ENCODE measurements at regions not wholly inside any gene's neighbourhood (a gene's known extent, or its start where the extent isn't known, plus 50 kb on each side); places are given as distances from the start of the nearest gene placed in this dataset.

GRCh38 chr2:181779288-181780021 is 99.1 kb upstream of the NEUROD1 start:
- TF ChIP-seq, protein P1, sequence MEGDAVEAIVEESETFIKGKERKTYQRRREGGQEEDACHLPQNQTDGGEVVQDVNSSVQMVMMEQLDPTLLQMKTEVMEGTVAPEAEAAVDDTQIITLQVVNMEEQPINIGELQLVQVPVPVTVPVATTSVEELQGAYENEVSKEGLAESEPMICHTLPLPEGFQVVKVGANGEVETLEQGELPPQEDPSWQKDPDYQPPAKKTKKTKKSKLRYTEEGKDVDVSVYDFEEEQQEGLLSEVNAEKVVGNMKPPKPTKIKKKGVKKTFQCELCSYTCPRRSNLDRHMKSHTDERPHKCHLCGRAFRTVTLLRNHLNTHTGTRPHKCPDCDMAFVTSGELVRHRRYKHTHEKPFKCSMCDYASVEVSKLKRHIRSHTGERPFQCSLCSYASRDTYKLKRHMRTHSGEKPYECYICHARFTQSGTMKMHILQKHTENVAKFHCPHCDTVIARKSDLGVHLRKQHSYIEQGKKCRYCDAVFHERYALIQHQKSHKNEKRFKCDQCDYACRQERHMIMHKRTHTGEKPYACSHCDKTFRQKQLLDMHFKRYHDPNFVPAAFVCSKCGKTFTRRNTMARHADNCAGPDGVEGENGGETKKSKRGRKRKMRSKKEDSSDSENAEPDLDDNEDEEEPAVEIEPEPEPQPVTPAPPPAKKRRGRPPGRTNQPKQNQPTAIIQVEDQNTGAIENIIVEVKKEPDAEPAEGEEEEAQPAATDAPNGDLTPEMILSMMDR (IDR thresholded peaks at IDR 0.05; ENCODE audit: insufficient read depth, low read length, missing control alignments), result no peak
- H3K4me3 ChIP-seq (ENCODE audit: low read depth, low read length), result no peak overlapping the region
- POLR2A ChIA-PET, result no interaction called here
- CTCF ChIA-PET, result interaction anchor here (1.0 to 1.5 kb wide), 5 partner anchors 8 to 1656 kb away, joined by 3 read pairs; no protein-coding TSS in a partner anchor
- no peak for DNase-seq (ENCODE audit: low read depth, low spot score)

DNA sequence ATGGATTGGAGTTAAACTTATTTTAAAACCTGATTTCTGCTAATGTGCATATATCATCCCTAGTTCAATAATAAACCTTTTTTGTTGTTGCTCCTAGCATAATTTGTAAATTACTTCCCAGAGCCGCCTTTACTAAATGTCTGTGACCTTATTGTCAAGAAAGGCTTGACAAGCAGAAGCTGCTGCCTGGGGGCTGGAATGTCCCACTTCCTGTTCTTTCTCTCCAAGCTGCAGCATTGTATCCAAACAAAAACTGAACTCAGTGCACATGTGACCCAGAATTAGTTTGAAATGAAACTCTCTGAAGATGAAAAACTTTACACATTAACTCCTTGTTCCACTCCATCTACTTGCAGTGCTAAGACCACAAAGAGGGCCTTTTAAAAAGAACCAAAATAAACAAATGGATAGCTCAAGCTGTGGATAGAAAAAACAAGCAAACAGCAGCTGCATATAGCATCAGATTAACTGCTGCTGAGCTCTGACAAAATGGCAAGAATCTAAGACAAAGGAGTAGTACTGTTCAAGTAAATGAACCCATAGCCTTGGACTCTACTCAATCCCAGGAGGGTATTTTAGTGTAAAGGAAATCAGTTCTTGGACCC is 99.8 kb upstream of the NEUROD1 start:
- TF ChIP-seq, protein P1 (IDR thresholded peaks at IDR 0.05; ENCODE audit: insufficient read depth, low read length, missing control alignments), result no peak
- DNase-seq (ENCODE audit: low read depth, low spot score), result no peak
- POLR2A ChIA-PET, result no interaction called here
- CTCF ChIA-PET, result interaction anchor here (0.7 to 1.2 kb wide), 3 partner anchors 9 to 174 kb away, joined by 3 to 4 read pairs (median 3); no protein-coding TSS in a partner anchor
- H3K4me3 ChIP-seq (ENCODE audit: low read depth, low read length), result no peak overlapping the region

DNA sequence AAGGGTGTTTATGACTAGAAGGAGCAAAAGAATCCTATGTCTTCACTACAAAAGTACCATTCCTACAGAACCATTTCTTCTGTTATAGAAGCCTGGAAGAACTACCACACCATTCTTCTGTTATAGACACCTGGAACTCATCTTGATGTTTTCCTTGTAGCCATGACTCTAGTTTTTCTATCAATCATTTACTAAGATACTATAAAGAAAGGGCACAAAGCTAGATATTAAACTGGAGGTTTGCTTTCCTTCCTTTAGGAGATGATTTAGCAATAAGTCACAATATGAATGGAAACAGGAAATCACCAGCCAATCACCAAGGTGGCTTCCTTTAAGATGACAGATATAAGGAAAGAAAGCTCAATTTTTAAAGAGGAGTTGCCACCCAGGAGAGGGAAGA is 100.3 kb upstream of the NEUROD1 start:
- no peak overlapping the region for H3K4me3 ChIP-seq (ENCODE audit: low read depth, low read length)
- POLR2A ChIA-PET, result no interaction called here
- no peak for DNase-seq (ENCODE audit: low read depth, low spot score)
- TF ChIP-seq, protein P1 (IDR thresholded peaks at IDR 0.05; ENCODE audit: insufficient read depth, low read length, missing control alignments), result no peak
- CTCF ChIA-PET, result interaction anchor here (0.7 to 1.2 kb wide), 2 partner anchors 123 to 174 kb away, joined by 3 to 4 read pairs; no protein-coding TSS in a partner anchor

GRCh38 chr2:181781078-181781786 is 100.9 kb upstream of the NEUROD1 start:
- POLR2A ChIA-PET, result no interaction called here
- H3K4me3 ChIP-seq (ENCODE audit: low read depth, low read length), result no peak overlapping the region
- DNase-seq (ENCODE audit: low read depth, low spot score), result no peak
- TF ChIP-seq, protein P1 (IDR thresholded peaks at IDR 0.05; ENCODE audit: insufficient read depth, low read length, missing control alignments), result no peak
- CTCF ChIA-PET, result interaction anchor here (0.7 to 0.8 kb wide), 2 partner anchors 38 to 173 kb away, joined by 3 to 4 read pairs; no protein-coding TSS in a partner anchor

- TF ChIP-seq, protein P1 (IDR thresholded peaks at IDR 0.05; ENCODE audit: insufficient read depth, low read length, missing control alignments), result no peak
- DNase-seq (ENCODE audit: low read depth, low spot score), result no peak
- CTCF ChIA-PET, result no interaction called here
- no peak overlapping the region for H3K4me3 ChIP-seq (ENCODE audit: low read depth, low read length)
- POLR2A ChIA-PET, result no interaction called here
Measured at GRCh38 chr2:181782660-181783059, 102.3 kb upstream of the NEUROD1 start.

GRCh38 chr2:181784556-181784955 is 104.2 kb upstream of the NEUROD1 start:
- H3K4me3 ChIP-seq (ENCODE audit: low read depth, low read length), result no peak overlapping the region; the same call in 1 of the 2 replicates
- CTCF ChIA-PET, result interaction anchor here (1.2 kb wide), 1 partner anchor 10 kb away, joined by 5 read pairs; no protein-coding TSS in a partner anchor

More at GRCh38 chr2:181784556-181784955, 104.2 kb upstream of the NEUROD1 start:
- POLR2A ChIA-PET, result no interaction called here
- no peak for DNase-seq (ENCODE audit: low read depth, low spot score)
- TF ChIP-seq, protein P1 (IDR thresholded peaks at IDR 0.05; ENCODE audit: insufficient read depth, low read length, missing control alignments), result no peak

Measured in AG04449 (cell line).